ENCODE measurements at regions not wholly inside any gene's neighbourhood (a gene's known extent, or its start where the extent isn't known, plus 50 kb on each side); places are given as distances from the start of the nearest gene placed in this dataset.

- no peak for TF ChIP-seq CTCF (IDR thresholded peaks at IDR 0.05; ENCODE audit: insufficient read depth, low read depth, low read length, missing control alignments)
- no peak for DNase-seq (ENCODE audit: low read depth)
- H3K4me3 ChIP-seq (ENCODE audit: low read depth, low read length) = no peak overlapping the region
These were observed 248.1 kb downstream of the MTERF1 start for GRCh38 chr7:91632234-91632940.

- no peak for DNase-seq (ENCODE audit: low read depth)
- no peak for TF ChIP-seq CTCF (IDR thresholded peaks at IDR 0.05; ENCODE audit: insufficient read depth, low read depth, low read length, missing control alignments)
- H3K4me3 ChIP-seq (ENCODE audit: low read depth, low read length) = no peak overlapping the region
These were observed 247.5 kb downstream of the MTERF1 start for GRCh38 chr7:91633013-91633441.

GRCh38 chr7:91634485-91635177 is 245.9 kb downstream of the MTERF1 start:
- DNase-seq (ENCODE audit: low read depth) = no peak
- TF ChIP-seq CTCF (IDR thresholded peaks at IDR 0.05; ENCODE audit: insufficient read depth, low read depth, low read length, missing control alignments) = no peak
- H3K4me3 ChIP-seq (ENCODE audit: low read depth, low read length) = no peak overlapping the region

- TF ChIP-seq CTCF (IDR thresholded peaks at IDR 0.05; ENCODE audit: insufficient read depth, low read depth, low read length, missing control alignments) = peak; percentile 44
- H3K4me3 ChIP-seq (ENCODE audit: low read depth, low read length) = no peak overlapping the region
- DNase-seq (ENCODE audit: low read depth) = peak; percentile 56
These were observed 244.3 kb downstream of the MTERF1 start for GRCh38 chr7:91636129-91636724.

- H3K4me3 ChIP-seq (ENCODE audit: low read depth, low read length) = no peak overlapping the region
- no peak for TF ChIP-seq CTCF (IDR thresholded peaks at IDR 0.05; ENCODE audit: insufficient read depth, low read depth, low read length, missing control alignments)
- DNase-seq (ENCODE audit: low read depth) = no peak
These were observed 243.8 kb downstream of the MTERF1 start for GRCh38 chr7:91636728-91637127.

- H3K4me3 ChIP-seq (ENCODE audit: low read depth, low read length) = no peak overlapping the region
- no peak for TF ChIP-seq CTCF (IDR thresholded peaks at IDR 0.05; ENCODE audit: insufficient read depth, low read depth, low read length, missing control alignments)
- DNase-seq (ENCODE audit: low read depth) = no peak
These were observed 236.2 kb downstream of the MTERF1 start for GRCh38 chr7:91644256-91644655.
